ENCODE measurements at regions not wholly inside any gene's neighbourhood (a gene's known extent, or its start where the extent isn't known, plus 50 kb on each side); places are given as distances from the start of the nearest gene placed in this dataset.

GRCh38 chr10:71024490-71024889 lies 136.1 kb upstream of the PCBD1 start:
- no peaks in the 10 kb centered on the region for H3K36me3 ChIP-seq
- DNase-seq, result no peak
- TF ChIP-seq EP300 (IDR thresholded peaks at IDR 0.05) (no peak), POLR2A (IDR thresholded peaks at IDR 0.05) (no peak), CTCF (IDR thresholded peaks at IDR 0.05) (no peak)
- 50 to 64% (median 53%) methylated on average over 4 of the region's 4 CpGs for WGBS, 3 donors
- H3K9me3 ChIP-seq, result no peaks in the 10 kb centered on the region
- H3K27ac ChIP-seq, result no peak overlapping the region
- H3K4me1 ChIP-seq (ENCODE audit: insufficient read depth), result no peaks in the 10 kb centered on the region
- H3K4me3 ChIP-seq, result no peak overlapping the region
- no peaks in the 10 kb centered on the region for H3K27me3 ChIP-seq
- intact Hi-C loops (cut with DNase I), result no loop called here

- Histone ChIP-seq H3K36me3 (no peaks in the 10 kb centered on the region), H3K4me3 (no peak overlapping the region), H3K27me3 (no peaks in the 10 kb centered on the region), H3K9me3 (no peaks in the 10 kb centered on the region), H3K4me1 (ENCODE audit: insufficient read depth) (no peaks in the 10 kb centered on the region), H3K27ac (no peak overlapping the region)
- TF ChIP-seq EP300 (IDR thresholded peaks at IDR 0.05) (no peak), CTCF (IDR thresholded peaks at IDR 0.05) (no peak), POLR2A (IDR thresholded peaks at IDR 0.05) (no peak)
- no peak for DNase-seq
- intact Hi-C loops (cut with DNase I), result no loop called here
- 53 to 60% (median 58%) methylated on average over 4 of the region's 4 CpGs for WGBS, 3 donors
Measured at GRCh38 chr10:71025535-71025934, 137.2 kb upstream of the PCBD1 start.

- no peaks in the 10 kb centered on the region for H3K36me3 ChIP-seq
- TF ChIP-seq POLR2A (IDR thresholded peaks at IDR 0.05), result no peak
- no peak for TF ChIP-seq EP300 (IDR thresholded peaks at IDR 0.05)
- no peak for TF ChIP-seq CTCF (IDR thresholded peaks at IDR 0.05)
- no peaks in the 10 kb centered on the region for H3K27me3 ChIP-seq
- no peaks in the 10 kb centered on the region for H3K4me1 ChIP-seq (ENCODE audit: insufficient read depth)
- H3K9me3 ChIP-seq, result no peaks in the 10 kb centered on the region
- no peak overlapping the region for H3K4me3 ChIP-seq
- no peak overlapping the region for H3K27ac ChIP-seq
- WGBS, 3 donors, result 87 to 91% (median 90%) methylated on average over 9 of the region's 9 CpGs
- intact Hi-C loops (cut with DNase I), result no loop called here
- DNase-seq, result no peak
Measured at GRCh38 chr10:71028066-71028465, 139.7 kb upstream of the PCBD1 start.

GRCh38 chr10:71029411-71029892 lies 141.1 kb upstream of the PCBD1 start:
- 68 to 75% (median 74%) methylated on average over 9 of the region's 9 CpGs for WGBS, 3 donors
- intact Hi-C loops (cut with DNase I), result no loop called here
- Histone ChIP-seq H3K27me3 (no peaks in the 10 kb centered on the region), H3K9me3 (no peaks in the 10 kb centered on the region), H3K4me3 (no peak overlapping the region), H3K4me1 (ENCODE audit: insufficient read depth) (no peaks in the 10 kb centered on the region), H3K27ac (no peak overlapping the region), H3K36me3 (no peaks in the 10 kb centered on the region)
- no peak for DNase-seq
- no peak for TF ChIP-seq EP300 (IDR thresholded peaks at IDR 0.05)
- no peak for TF ChIP-seq POLR2A (IDR thresholded peaks at IDR 0.05)

GRCh38 chr10:71029907-71030306 lies 141.5 kb upstream of the PCBD1 start:
- 67 to 82% (median 79%) methylated on average over 10 of the region's 10 CpGs for WGBS, 3 donors
- TF ChIP-seq EP300 (IDR thresholded peaks at IDR 0.05), result no peak
- TF ChIP-seq POLR2A (IDR thresholded peaks at IDR 0.05), result no peak
- no peak for TF ChIP-seq CTCF (IDR thresholded peaks at IDR 0.05)
- Histone ChIP-seq H3K27ac (no peak overlapping the region), H3K9me3 (no peaks in the 10 kb centered on the region), H3K27me3 (no peaks in the 10 kb centered on the region), H3K4me3 (no peak overlapping the region), H3K36me3 (no peaks in the 10 kb centered on the region), H3K4me1 (ENCODE audit: insufficient read depth) (no peaks in the 10 kb centered on the region)
- no peak for DNase-seq
- intact Hi-C loops (cut with DNase I), result no loop called here

All from ovary (tissue), 7 donors.